ENCODE measurements at regions not wholly inside any gene's neighbourhood (a gene's known extent, or its start where the extent isn't known, plus 50 kb on each side); places are given as distances from the start of the nearest gene placed in this dataset.

- DNase-seq, result no peak
These were observed 131.0 kb downstream of the RPS24 start for GRCh38 chr10:78164702-78165101.

- no peak for DNase-seq
These were observed 131.5 kb downstream of the RPS24 start for GRCh38 chr10:78165172-78165571.

- no peak for DNase-seq
These were observed 132.0 kb downstream of the RPS24 start for GRCh38 chr10:78165617-78166016.

- no peak for DNase-seq
These were observed 132.6 kb downstream of the RPS24 start for GRCh38 chr10:78166261-78166660.

GRCh38 chr10:78169214-78169613, 135.6 kb downstream of the RPS24 start:
- DNase-seq, result no peak

- no peak for DNase-seq
These were observed 136.4 kb downstream of the RPS24 start for GRCh38 chr10:78170026-78170475.

GRCh38 chr10:78171633-78172400, 138.2 kb downstream of the RPS24 start:
- DNase-seq, result no peak

- DNase-seq, result no peak
These were observed 139.8 kb downstream of the RPS24 start for GRCh38 chr10:78173360-78174015.

GRCh38 chr10:78175444-78176015, 141.9 kb downstream of the RPS24 start:
- no peak for DNase-seq

- DNase-seq, result no peak
These were observed 143.0 kb downstream of the RPS24 start for GRCh38 chr10:78176320-78177317.

GRCh38 chr10:78177491-78178185, 144.0 kb downstream of the RPS24 start:
- DNase-seq, result no peak

GRCh38 chr10:78178397-78178796, 144.7 kb downstream of the RPS24 start:
- no peak for DNase-seq

- no peak for DNase-seq
These were observed 145.3 kb downstream of the RPS24 start for GRCh38 chr10:78178940-78179339.

- DNase-seq, result no peak
These were observed 146.4 kb downstream of the RPS24 start for GRCh38 chr10:78179886-78180705.

- DNase-seq, result no peak
These were observed 147.9 kb downstream of the RPS24 start for GRCh38 chr10:78181381-78182055.

- no peak for DNase-seq
These were observed 149.2 kb downstream of the RPS24 start for GRCh38 chr10:78182841-78183240.

- DNase-seq, result no peak
These were observed 151.4 kb downstream of the RPS24 start for GRCh38 chr10:78184851-78185692.

GRCh38 chr10:78185693-78186055, 152.0 kb downstream of the RPS24 start:
- no peak for DNase-seq

- DNase-seq, result no peak
These were observed 152.9 kb downstream of the RPS24 start for GRCh38 chr10:78186572-78186971.

- DNase-seq, result no peak
These were observed 153.7 kb downstream of the RPS24 start for GRCh38 chr10:78187371-78187770.

Data from effector CD4-positive, alpha-beta T cell (primary cell).